ENCODE measurements at regions not wholly inside any gene's neighbourhood (a gene's known extent, or its start where the extent isn't known, plus 50 kb on each side); places are given as distances from the start of the nearest gene placed in this dataset.

- TF ChIP-seq CHD7 (IDR thresholded peaks at IDR 0.05; ENCODE audit: insufficient replicate concordance, low read length), result no peak
- no peak for TF ChIP-seq CHD1 (IDR thresholded peaks at IDR 0.05; ENCODE audit: low read depth, low read length)
- TF ChIP-seq CTCF (IDR thresholded peaks at IDR 0.05; ENCODE audit: control extremely low read depth in 1 of 3, insufficient read depth in 1 of 3, low read depth in 1 of 3, low read length in 3 of 3), result no peak
- TF ChIP-seq RFX5 (IDR thresholded peaks at IDR 0.05; ENCODE audit: borderline replicate concordance, low read depth, low read length), result no peak
- TF ChIP-seq SRF (IDR thresholded peaks at IDR 0.05; ENCODE audit: low read depth, low read length), result no peak
- TF ChIP-seq NRF1 (IDR thresholded peaks at IDR 0.05; ENCODE audit: low read depth, low read length), result no peak
- TF ChIP-seq E2F6 (IDR thresholded peaks at IDR 0.05), result no peak
- TF ChIP-seq TCF12 (IDR thresholded peaks at IDR 0.05; ENCODE audit: low read depth, low read length), result no peak
- TF ChIP-seq RXRA (IDR thresholded peaks at IDR 0.05; ENCODE audit: insufficient read depth, low read depth, low read length), result no peak
Measured at GRCh38 chr5:3153906-3154305, 402.4 kb upstream of the IRX2 start (continued).
